GM23248 (cell line): ENCODE measurements at regions not wholly inside any gene's neighbourhood (a gene's known extent, or its start where the extent isn't known, plus 50 kb on each side); places are given as distances from the start of the nearest gene placed in this dataset.

Source experiments
- DNase-seq: peaks from one replicate; pipeline ENCODE4 v3.0.0-alpha.2; 2015
- H2AFZ ChIP-seq: fragments of 200-600 bp; sonication (generic); 2 replicates; pipeline ENCODE4 v1.6.1; 2016; ENCODE audit warnings: antibody characterized with exemption
- H3F3A ChIP-seq: fragments of 200-600 bp; sonication (generic); 2 replicates; pipeline ENCODE4 v1.6.1; 2016; ENCODE audit warnings: mild to moderate bottlenecking, antibody characterized with exemption, mixed run types; ENCODE audit not compliant: insufficient read depth
- H3K27ac ChIP-seq: fragments of 200-600 bp; sonication (generic); 2 replicates; pipeline ENCODE4 v1.5.1; 2016; ENCODE audit warnings: mild to moderate bottlenecking
- H3K27me3 ChIP-seq: fragments of 200-600 bp; sonication (generic); replicated peaks from 2 replicates; pipeline ENCODE4 v1.6.1; 2016; ENCODE audit warnings: mild to moderate bottlenecking; ENCODE audit not compliant: insufficient read depth
- H3K36me3 ChIP-seq: fragments of 200-600 bp; sonication (generic); 2 replicates; pipeline ENCODE4 v1.6.1; 2016; ENCODE audit warnings: low read depth, mild to moderate bottlenecking
- H3K4me1 ChIP-seq: fragments of 200-600 bp; sonication (generic); 2 replicates; pipeline ENCODE4 v1.6.1; 2016; ENCODE audit warnings: mild to moderate bottlenecking; ENCODE audit not compliant: insufficient read depth
- H3K4me2 ChIP-seq: fragments of 200-600 bp; sonication (generic); one replicate; pipeline ENCODE4 v1.6.1; 2016; ENCODE audit warnings: mild to moderate bottlenecking; ENCODE audit not compliant: unreplicated experiment
- H3K4me3 ChIP-seq: fragments of 200-600 bp; sonication (generic); 2 replicates; pipeline ENCODE4 v1.5.1; 2016; ENCODE audit warnings: mild to moderate bottlenecking
- H3K79me2 ChIP-seq: fragments of 200-600 bp; sonication (generic); 2 replicates; pipeline ENCODE4 v1.6.1; 2016; ENCODE audit warnings: mild to moderate bottlenecking; ENCODE audit not compliant: insufficient read depth
- H3K9ac ChIP-seq: fragments of 200-600 bp; sonication (generic); 2 replicates; pipeline ENCODE4 v1.6.1; 2016; ENCODE audit warnings: mild to moderate bottlenecking
- H3K9me2 ChIP-seq: fragments of 200-600 bp; sonication (generic); 2 replicates; pipeline ENCODE4 v1.6.1; 2016; ENCODE audit warnings: mixed run types, mild to moderate bottlenecking, moderate library complexity; ENCODE audit not compliant: insufficient read depth
- H3K9me3 ChIP-seq: fragments of 200-600 bp; sonication (generic); one replicate; pipeline ENCODE4 v1.6.1; 2017; ENCODE audit warnings: low read depth
- H4K20me1 ChIP-seq: fragments of 200-600 bp; sonication (generic); 2 replicates; pipeline ENCODE4 v1.6.0; 2016; ENCODE audit not compliant: insufficient read depth
- EZH2 ChIP-seq: fragments of 200-600 bp; sonication (generic); IDR thresholded peaks from 2 replicates; pipeline ENCODE4 v1.6.1; 2018; ENCODE audit warnings: antibody characterized with exemption, mild to moderate bottlenecking; ENCODE audit not compliant: insufficient read depth, poor library complexity, severe bottlenecking
- EZH2phosphoT487 ChIP-seq: fragments of 200-600 bp; sonication (generic); IDR thresholded peaks from 2 replicates; pipeline ENCODE4 v1.6.1; 2018; ENCODE audit warnings: antibody characterized with exemption, moderate library complexity, mild to moderate bottlenecking, low read depth; ENCODE audit not compliant: insufficient read depth
- WGBS, 2 experiments: methylation state at CpG; one replicate each; pipeline ENCODE4 v1.1.6; 2015 to 2017; ENCODE audit warnings: low lambda C conversion rate in 2 of 2, low coverage in 1 of 2; ENCODE audit errors: missing lambda C conversion rate in 2 of 2; 5-methylcytosine and 5-hydroxymethylcytosine counted together
- in situ Hi-C: fragments of 300-500 bp; cut with MboI; formaldehyde crosslinking; loops from 2 replicates; pipeline ENCODE4 v1.15.0; 2020

- Histone ChIP-seq H4K20me1 (no peaks in the 10 kb centered on the region), H3K4me2 (no peak overlapping the region), H3K4me3 (no peak overlapping the region), H3K79me2 (no peaks in the 10 kb centered on the region), H3K27me3 (no peaks in the 10 kb centered on the region), H3K9me2 (no peaks in the 10 kb centered on the region), H3K36me3 (no peaks in the 10 kb centered on the region), H3K4me1 (no peaks in the 10 kb centered on the region), H3K27ac (no peak overlapping the region), H3F3A (no peaks in the 10 kb centered on the region), H3K9ac (no peak overlapping the region), H2AFZ (no peak overlapping the region), H3K9me3 (no peaks in the 10 kb centered on the region)
- DNase-seq, result no peak
- in situ Hi-C loops, result no loop called here
- 62 to 70% methylated on average over 3 of the region's 3 CpGs for WGBS, 2 experiments
- TF ChIP-seq EZH2 (no peak), EZH2phosphoT487 (no peak)
These were observed 880.6 kb downstream of the UQCRFS1 start for GRCh38 chr19:28332351-28332750.

- Histone ChIP-seq H3K4me3 (no peak overlapping the region), H3K36me3 (no peaks in the 10 kb centered on the region), H2AFZ (no peak overlapping the region), H3K79me2 (no peaks in the 10 kb centered on the region), H3F3A (no peaks in the 10 kb centered on the region), H3K9ac (no peak overlapping the region), H3K9me2 (no peaks in the 10 kb centered on the region), H3K27me3 (peaks cover 6% of the 10 kb centered on the region; the same call in 1 of the 2 replicates), H3K27ac (no peak overlapping the region), H3K9me3 (no peaks in the 10 kb centered on the region), H3K4me2 (no peak overlapping the region), H4K20me1 (no peaks in the 10 kb centered on the region), H3K4me1 (no peaks in the 10 kb centered on the region)
- 76 to 82% methylated on average over 7 of the region's 7 CpGs for WGBS, 2 experiments
- in situ Hi-C loops, result no loop called here
- TF ChIP-seq EZH2phosphoT487 (no peak), EZH2 (no peak)
- DNase-seq, result no peak
These were observed 881.4 kb downstream of the UQCRFS1 start for GRCh38 chr19:28331596-28331995.

GRCh38 chr19:28330831-28331230 lies 882.1 kb downstream of the UQCRFS1 start:
- TF ChIP-seq EZH2 (no peak), EZH2phosphoT487 (no peak)
- Histone ChIP-seq H3K4me1 (no peaks in the 10 kb centered on the region), H4K20me1 (no peaks in the 10 kb centered on the region), H2AFZ (no peak overlapping the region), H3K9ac (no peak overlapping the region), H3K27ac (no peak overlapping the region), H3K9me2 (no peaks in the 10 kb centered on the region), H3K4me3 (no peak overlapping the region), H3K36me3 (no peaks in the 10 kb centered on the region), H3K9me3 (no peaks in the 10 kb centered on the region), H3K27me3 (peaks cover 11% of the 10 kb centered on the region; the same call in 1 of the 2 replicates), H3F3A (no peaks in the 10 kb centered on the region), H3K79me2 (no peaks in the 10 kb centered on the region), H3K4me2 (no peak overlapping the region)
- WGBS, 2 experiments, result 5 to 7% methylated on average over 1 of the region's 1 CpG
- peak; percentile 20 for DNase-seq
- in situ Hi-C loops, result no loop called here

GRCh38 chr19:28329429-28329828 lies 883.5 kb downstream of the UQCRFS1 start:
- WGBS, 2 experiments, result 43 to 50% methylated on average over 4 of the region's 4 CpGs
- in situ Hi-C loops, result loop anchor here (10.0 kb wide), 1 partner anchor 355 kb away; no protein-coding TSS in a partner anchor
- no peak for TF ChIP-seq EZH2
- TF ChIP-seq EZH2phosphoT487, result no peak

GRCh38 chr19:28327905-28328304 lies 885.0 kb downstream of the UQCRFS1 start:
- Histone ChIP-seq H3F3A (no peaks in the 10 kb centered on the region), H3K27ac (no peak overlapping the region), H3K9ac (no peak overlapping the region), H3K79me2 (no peaks in the 10 kb centered on the region), H3K9me2 (no peaks in the 10 kb centered on the region), H3K4me1 (no peaks in the 10 kb centered on the region), H4K20me1 (no peaks in the 10 kb centered on the region), H2AFZ (no peak overlapping the region), H3K9me3 (no peaks in the 10 kb centered on the region), H3K36me3 (no peaks in the 10 kb centered on the region), H3K4me3 (no peak overlapping the region), H3K4me2 (no peak overlapping the region), H3K27me3 (peaks cover 20% of the 10 kb centered on the region; the same call in 1 of the 2 replicates)
- 41 to 44% methylated on average over 3 of the region's 3 CpGs for WGBS, 2 experiments
- DNase-seq, result no peak
- TF ChIP-seq EZH2, result no peak
- TF ChIP-seq EZH2phosphoT487, result no peak
- in situ Hi-C loops, result loop anchor here (10.0 kb wide), 1 partner anchor 353 kb away; no protein-coding TSS in a partner anchor

More at GRCh38 chr19:28329429-28329828, 883.5 kb downstream of the UQCRFS1 start:
- H4K20me1 ChIP-seq, result no peaks in the 10 kb centered on the region
- no peaks in the 10 kb centered on the region for H3F3A ChIP-seq
- H3K4me3 ChIP-seq, result no peak overlapping the region
- no peak overlapping the region for H3K27ac ChIP-seq
- no peak overlapping the region for H2AFZ ChIP-seq
- no peaks in the 10 kb centered on the region for H3K36me3 ChIP-seq
- no peaks in the 10 kb centered on the region for H3K79me2 ChIP-seq
- H3K9me3 ChIP-seq, result no peaks in the 10 kb centered on the region
- no peak for DNase-seq
- H3K4me1 ChIP-seq, result no peaks in the 10 kb centered on the region
- H3K9me2 ChIP-seq, result no peaks in the 10 kb centered on the region
- H3K4me2 ChIP-seq, result no peak overlapping the region
- no peak overlapping the region for H3K9ac ChIP-seq
- peaks cover 15% of the 10 kb centered on the region; the same call in 1 of the 2 replicates for H3K27me3 ChIP-seq
